SK-N-SH treated with all-trans-retinoic acid at 6 μM for 48 hours (cell line): ENCODE measurements at regions not wholly inside any gene's neighbourhood (a gene's known extent, or its start where the extent isn't known, plus 50 kb on each side); places are given as distances from the start of the nearest gene placed in this dataset.

Experiments
- CREB5 ChIP-seq: fragments of 250-450 bp; sonication (Bioruptor Pico); IDR thresholded peaks from 2 replicates; pipeline ENCODE4 v1.5.1; 2020; ENCODE audit warnings: low read depth, mild to moderate bottlenecking, moderate library complexity
- CSDC2 ChIP-seq: fragments of 250-450 bp; sonication (Bioruptor Pico); IDR thresholded peaks from 2 replicates; pipeline ENCODE4 v1.5.0; 2020; ENCODE audit warnings: mild to moderate bottlenecking, moderate library complexity
- ESRRG ChIP-seq: fragments of 250-450 bp; sonication (Bioruptor Pico); IDR thresholded peaks from 2 replicates; pipeline ENCODE4 v1.6.1; 2021; ENCODE audit warnings: mild to moderate bottlenecking
- GLIS3 ChIP-seq: fragments of 250-450 bp; sonication (Bioruptor Pico); IDR thresholded peaks from 2 replicates; pipeline ENCODE4 v1.5.0; 2020; ENCODE audit warnings: mild to moderate bottlenecking, moderate library complexity
- ISL1 ChIP-seq: fragments of 250-450 bp; sonication (Bioruptor Pico); IDR thresholded peaks from 2 replicates; pipeline ENCODE4 v2.1.2; 2022; ENCODE audit warnings: mild to moderate bottlenecking, moderate library complexity
- ZFP30 ChIP-seq: fragments of 450-650 bp; formaldehyde crosslinking; IDR thresholded peaks from 2 replicates; pipeline ENCODE4 v1.5.0; 2022; ENCODE audit warnings: mild to moderate bottlenecking, moderate library complexity
- ZNF565 ChIP-seq: fragments of 450-650 bp; formaldehyde crosslinking; conservative IDR thresholded peaks from 2 replicates; pipeline ENCODE4 v1.5.0; 2020; ENCODE audit warnings: low read depth, mild to moderate bottlenecking, moderate library complexity
- TF ChIP-seq, protein P1 (sequence below): fragments of 250-450 bp; sonication (Bioruptor Pico); IDR thresholded peaks from 2 replicates; pipeline ENCODE4 v1.8.0; 2020; ENCODE audit warnings: mild to moderate bottlenecking, moderate library complexity, borderline replicate concordance

GRCh38 chr6:133026705-133027104 is 212.3 kb downstream of the RPS12 start:
- no peak for TF ChIP-seq CSDC2 (CRISPR knock-in tag)
- TF ChIP-seq ZFP30 (CRISPR knock-in tag) = no peak
- TF ChIP-seq CREB5 (CRISPR knock-in tag) = no peak
- TF ChIP-seq ESRRG (CRISPR knock-in tag) = no peak
- TF ChIP-seq ZNF565 (CRISPR knock-in tag) = no peak
- TF ChIP-seq, protein P1, sequence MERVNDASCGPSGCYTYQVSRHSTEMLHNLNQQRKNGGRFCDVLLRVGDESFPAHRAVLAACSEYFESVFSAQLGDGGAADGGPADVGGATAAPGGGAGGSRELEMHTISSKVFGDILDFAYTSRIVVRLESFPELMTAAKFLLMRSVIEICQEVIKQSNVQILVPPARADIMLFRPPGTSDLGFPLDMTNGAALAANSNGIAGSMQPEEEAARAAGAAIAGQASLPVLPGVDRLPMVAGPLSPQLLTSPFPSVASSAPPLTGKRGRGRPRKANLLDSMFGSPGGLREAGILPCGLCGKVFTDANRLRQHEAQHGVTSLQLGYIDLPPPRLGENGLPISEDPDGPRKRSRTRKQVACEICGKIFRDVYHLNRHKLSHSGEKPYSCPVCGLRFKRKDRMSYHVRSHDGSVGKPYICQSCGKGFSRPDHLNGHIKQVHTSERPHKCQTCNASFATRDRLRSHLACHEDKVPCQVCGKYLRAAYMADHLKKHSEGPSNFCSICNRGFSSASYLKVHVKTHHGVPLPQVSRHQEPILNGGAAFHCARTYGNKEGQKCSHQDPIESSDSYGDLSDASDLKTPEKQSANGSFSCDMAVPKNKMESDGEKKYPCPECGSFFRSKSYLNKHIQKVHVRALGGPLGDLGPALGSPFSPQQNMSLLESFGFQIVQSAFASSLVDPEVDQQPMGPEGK (CRISPR knock-in tag) = no peak
- TF ChIP-seq ISL1 = no peak
- TF ChIP-seq GLIS3 (CRISPR knock-in tag) = no peak
